ENCODE measurements at regions not wholly inside any gene's neighbourhood (a gene's known extent, or its start where the extent isn't known, plus 50 kb on each side); places are given as distances from the start of the nearest gene placed in this dataset.

DNA sequence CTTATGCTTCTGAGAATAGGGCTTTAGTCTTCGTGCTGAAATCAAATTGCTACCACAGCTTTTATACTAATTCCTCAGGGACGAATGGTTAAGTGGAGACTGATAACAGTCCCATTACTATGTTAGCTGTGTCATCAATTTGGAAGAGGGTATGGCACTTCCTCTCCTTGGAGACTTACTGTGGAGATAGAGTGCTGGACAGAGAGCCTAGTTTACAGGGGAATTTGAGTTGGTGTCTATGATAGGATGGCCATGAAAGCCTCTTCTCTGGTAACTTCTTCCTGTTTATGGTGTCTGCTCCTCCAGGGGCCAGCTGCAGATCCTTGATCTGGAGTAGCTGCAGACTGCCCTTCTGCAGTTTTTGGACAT lies 167.7 kb downstream of the ZNF518B start:
- TF ChIP-seq, protein P1, sequence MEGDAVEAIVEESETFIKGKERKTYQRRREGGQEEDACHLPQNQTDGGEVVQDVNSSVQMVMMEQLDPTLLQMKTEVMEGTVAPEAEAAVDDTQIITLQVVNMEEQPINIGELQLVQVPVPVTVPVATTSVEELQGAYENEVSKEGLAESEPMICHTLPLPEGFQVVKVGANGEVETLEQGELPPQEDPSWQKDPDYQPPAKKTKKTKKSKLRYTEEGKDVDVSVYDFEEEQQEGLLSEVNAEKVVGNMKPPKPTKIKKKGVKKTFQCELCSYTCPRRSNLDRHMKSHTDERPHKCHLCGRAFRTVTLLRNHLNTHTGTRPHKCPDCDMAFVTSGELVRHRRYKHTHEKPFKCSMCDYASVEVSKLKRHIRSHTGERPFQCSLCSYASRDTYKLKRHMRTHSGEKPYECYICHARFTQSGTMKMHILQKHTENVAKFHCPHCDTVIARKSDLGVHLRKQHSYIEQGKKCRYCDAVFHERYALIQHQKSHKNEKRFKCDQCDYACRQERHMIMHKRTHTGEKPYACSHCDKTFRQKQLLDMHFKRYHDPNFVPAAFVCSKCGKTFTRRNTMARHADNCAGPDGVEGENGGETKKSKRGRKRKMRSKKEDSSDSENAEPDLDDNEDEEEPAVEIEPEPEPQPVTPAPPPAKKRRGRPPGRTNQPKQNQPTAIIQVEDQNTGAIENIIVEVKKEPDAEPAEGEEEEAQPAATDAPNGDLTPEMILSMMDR (IDR thresholded peaks at IDR 0.05) = no peak
- TF ChIP-seq POLR2A (IDR thresholded peaks at IDR 0.05) = no peak

Measured in testis (tissue), 2 donors.